ENCODE measurements at regions not wholly inside any gene's neighbourhood (a gene's known extent, or its start where the extent isn't known, plus 50 kb on each side); places are given as distances from the start of the nearest gene placed in this dataset.

- no peak overlapping the region for H3K4me3 ChIP-seq (ENCODE audit: low read length)
- no peak overlapping the region for H3K27ac ChIP-seq (ENCODE audit: low read depth, low read length)
- ChIA-PET CTCF (no interaction called here), POLR2A (no interaction called here)
- no peak overlapping the region for H3K4me3 Mint-ChIP-seq
- no peaks in the 10 kb centered on the region for H3K9me3 Mint-ChIP-seq
- no peaks in the 10 kb centered on the region for H3K27me3 ChIP-seq (ENCODE audit: insufficient read depth, low read length, poor library complexity, severe bottlenecking)
- H3K36me3 Mint-ChIP-seq = no peaks in the 10 kb centered on the region
- peaks cover 5 to 23% of the 10 kb centered on the region in 2 donors for H3K27me3 Mint-ChIP-seq
- no peaks in the 10 kb centered on the region for H3K9me3 ChIP-seq (ENCODE audit: low read length)
- H3K36me3 ChIP-seq (ENCODE audit: insufficient read depth, low read length) = no peaks in the 10 kb centered on the region
- H3K27ac Mint-ChIP-seq = no peak overlapping the region
- no peaks in the 10 kb centered on the region for H3K4me1 ChIP-seq (ENCODE audit: insufficient read depth, low read length)
- peaks cover 1 to 5% (median 5%) of the 10 kb centered on the region in 3 donors for H3K4me1 Mint-ChIP-seq
- DNase-seq = no peak
Observed at GRCh38 chr2:151197184-151198108, 64.2 kb downstream of the RBM43 start.

GRCh38 chr2:151193576-151193975 lies 68.1 kb downstream of the RBM43 start:
- Histone ChIP-seq H3K27ac (ENCODE audit: low read depth, low read length) (no peak overlapping the region), H3K27me3 (ENCODE audit: insufficient read depth, low read length, poor library complexity, severe bottlenecking) (no peaks in the 10 kb centered on the region), H3K4me1 (ENCODE audit: insufficient read depth, low read length) (no peaks in the 10 kb centered on the region), H3K4me3 (ENCODE audit: low read length) (no peak overlapping the region), H3K36me3 (ENCODE audit: insufficient read depth, low read length) (no peaks in the 10 kb centered on the region), H3K9me3 (ENCODE audit: low read length) (no peaks in the 10 kb centered on the region)
- DNase-seq = no peak
- Mint-ChIP-seq H3K9me3 (no peaks in the 10 kb centered on the region), H3K27me3 (peaks cover 4 to 23% of the 10 kb centered on the region in 2 donors), H3K27ac (peak overlapping the region in 1 of 8 donors; percentile 88), H3K4me1 (peaks cover 2 to 10% (median 8%) of the 10 kb centered on the region in 3 donors), H3K36me3 (no peaks in the 10 kb centered on the region), H3K4me3 (no peak overlapping the region)
- ChIA-PET POLR2A (no interaction called here), CTCF (no interaction called here)

GRCh38 chr2:151192681-151193080 lies 69.0 kb downstream of the RBM43 start:
- H3K4me3 ChIP-seq (ENCODE audit: low read length) = no peak overlapping the region
- Mint-ChIP-seq H3K36me3 (no peaks in the 10 kb centered on the region), H3K9me3 (no peaks in the 10 kb centered on the region), H3K27ac (no peak overlapping the region), H3K27me3 (peaks cover 4 to 20% of the 10 kb centered on the region in 2 donors), H3K4me3 (no peak overlapping the region), H3K4me1 (peaks cover 2 to 10% (median 8%) of the 10 kb centered on the region in 3 donors)
- no peaks in the 10 kb centered on the region for H3K36me3 ChIP-seq (ENCODE audit: insufficient read depth, low read length)
- ChIA-PET POLR2A (no interaction called here), CTCF (interaction anchor here (0.5 kb wide), 1 partner anchor 265 kb away, joined by 3 read pairs; no protein-coding TSS in a partner anchor)
- DNase-seq = no peak
- H3K9me3 ChIP-seq (ENCODE audit: low read length) = no peaks in the 10 kb centered on the region
- H3K27me3 ChIP-seq (ENCODE audit: insufficient read depth, low read length, poor library complexity, severe bottlenecking) = no peaks in the 10 kb centered on the region
- no peak overlapping the region for H3K27ac ChIP-seq (ENCODE audit: low read depth, low read length)
- H3K4me1 ChIP-seq (ENCODE audit: insufficient read depth, low read length) = no peaks in the 10 kb centered on the region

- CTCF ChIA-PET = no interaction called here
- H3K9me3 Mint-ChIP-seq = no peaks in the 10 kb centered on the region
- no peak for DNase-seq
- peaks cover 2 to 10% (median 8%) of the 10 kb centered on the region in 3 donors for H3K4me1 Mint-ChIP-seq
- peaks cover 1 to 9% of the 10 kb centered on the region in 2 donors for H3K27me3 Mint-ChIP-seq
- no peak overlapping the region for H3K4me3 Mint-ChIP-seq
- POLR2A ChIA-PET = interaction anchor here (0.6 kb wide), 1 partner anchor 78 kb away, joined by 7 read pairs; no protein-coding TSS in a partner anchor
- no peaks in the 10 kb centered on the region for H3K27me3 ChIP-seq (ENCODE audit: insufficient read depth, low read length, poor library complexity, severe bottlenecking)
- H3K27ac ChIP-seq (ENCODE audit: low read depth, low read length) = no peak overlapping the region
- H3K4me1 ChIP-seq (ENCODE audit: insufficient read depth, low read length) = no peaks in the 10 kb centered on the region
- H3K36me3 ChIP-seq (ENCODE audit: insufficient read depth, low read length) = no peaks in the 10 kb centered on the region
- no peaks in the 10 kb centered on the region for H3K36me3 Mint-ChIP-seq
- no peak overlapping the region for H3K27ac Mint-ChIP-seq
- no peak overlapping the region for H3K4me3 ChIP-seq (ENCODE audit: low read length)
- H3K9me3 ChIP-seq (ENCODE audit: low read length) = no peaks in the 10 kb centered on the region
Observed at GRCh38 chr2:151191001-151191400, 70.7 kb downstream of the RBM43 start.

- H3K9me3 ChIP-seq (ENCODE audit: low read length) = no peaks in the 10 kb centered on the region
- no peaks in the 10 kb centered on the region for H3K27me3 ChIP-seq (ENCODE audit: insufficient read depth, low read length, poor library complexity, severe bottlenecking)
- peak overlapping the region in 1 of 8 donors; percentile 41 for H3K27ac Mint-ChIP-seq
- POLR2A ChIA-PET = no interaction called here
- DNase-seq = peak in 3 of 5 donors; percentile 17 to 51 (median 21)
- CTCF ChIA-PET = no interaction called here
- H3K4me1 ChIP-seq (ENCODE audit: insufficient read depth, low read length) = no peaks in the 10 kb centered on the region
- no peak overlapping the region for H3K4me3 Mint-ChIP-seq
- no peaks in the 10 kb centered on the region for H3K36me3 ChIP-seq (ENCODE audit: insufficient read depth, low read length)
- no peaks in the 10 kb centered on the region for H3K36me3 Mint-ChIP-seq
- H3K9me3 Mint-ChIP-seq = no peaks in the 10 kb centered on the region
- no peaks in the 10 kb centered on the region for H3K27me3 Mint-ChIP-seq
- no peak overlapping the region for H3K27ac ChIP-seq (ENCODE audit: low read depth, low read length)
- H3K4me1 Mint-ChIP-seq = peaks cover 2 to 10% (median 8%) of the 10 kb centered on the region in 3 donors
- no peak overlapping the region for H3K4me3 ChIP-seq (ENCODE audit: low read length)
Observed at GRCh38 chr2:151189125-151189524, 72.5 kb downstream of the RBM43 start.

GRCh38 chr2:151186011-151186410 lies 75.7 kb downstream of the RBM43 start:
- H3K27me3 Mint-ChIP-seq = peaks cover 0 to 11% of the 10 kb centered on the region in 2 donors

GRCh38 chr2:151182899-151183809 lies 78.5 kb downstream of the RBM43 start:
- Mint-ChIP-seq H3K27ac (no peak overlapping the region), H3K27me3 (peaks cover 3 to 24% of the 10 kb centered on the region in 2 donors), H3K4me1 (no peaks in the 10 kb centered on the region), H3K4me3 (no peak overlapping the region), H3K36me3 (no peaks in the 10 kb centered on the region), H3K9me3 (peaks cover 0 to 2% (median 0%) of the 10 kb centered on the region in 5 donors)
- H3K36me3 ChIP-seq (ENCODE audit: insufficient read depth, low read length) = no peaks in the 10 kb centered on the region
- H3K27me3 ChIP-seq (ENCODE audit: insufficient read depth, low read length, poor library complexity, severe bottlenecking) = no peaks in the 10 kb centered on the region
- no peak overlapping the region for H3K4me3 ChIP-seq (ENCODE audit: low read length)
- CTCF ChIA-PET = interaction anchor here (0.7 kb wide), 1 partner anchor 698 kb away, joined by 3 read pairs; no protein-coding TSS in a partner anchor
- no peak for DNase-seq
- POLR2A ChIA-PET = no interaction called here
- H3K4me1 ChIP-seq (ENCODE audit: insufficient read depth, low read length) = no peaks in the 10 kb centered on the region
- H3K27ac ChIP-seq (ENCODE audit: low read depth, low read length) = no peak overlapping the region
- no peaks in the 10 kb centered on the region for H3K9me3 ChIP-seq (ENCODE audit: low read length)

More at GRCh38 chr2:151186011-151186410, 75.7 kb downstream of the RBM43 start:
- Histone ChIP-seq H3K9me3 (ENCODE audit: low read length) (no peaks in the 10 kb centered on the region), H3K4me1 (ENCODE audit: insufficient read depth, low read length) (no peaks in the 10 kb centered on the region), H3K27ac (ENCODE audit: low read depth, low read length) (no peak overlapping the region), H3K36me3 (ENCODE audit: insufficient read depth, low read length) (no peaks in the 10 kb centered on the region), H3K27me3 (ENCODE audit: insufficient read depth, low read length, poor library complexity, severe bottlenecking) (no peaks in the 10 kb centered on the region), H3K4me3 (ENCODE audit: low read length) (no peak overlapping the region)
- peaks cover 0 to 2% (median 0%) of the 10 kb centered on the region in 5 donors for H3K9me3 Mint-ChIP-seq
- ChIA-PET CTCF (no interaction called here), POLR2A (no interaction called here)
- DNase-seq = no peak
- H3K4me1 Mint-ChIP-seq = peaks cover 2 to 10% (median 8%) of the 10 kb centered on the region in 3 donors
- H3K36me3 Mint-ChIP-seq = no peaks in the 10 kb centered on the region
- H3K4me3 Mint-ChIP-seq = no peak overlapping the region
- H3K27ac Mint-ChIP-seq = no peak overlapping the region

- ChIA-PET POLR2A (no interaction called here), CTCF (no interaction called here)
- peaks cover 0 to 2% (median 0%) of the 10 kb centered on the region in 5 donors for H3K9me3 Mint-ChIP-seq
- H3K4me1 Mint-ChIP-seq = no peaks in the 10 kb centered on the region
- H3K4me3 Mint-ChIP-seq = no peak overlapping the region
- H3K27me3 Mint-ChIP-seq = peaks cover 3 to 27% of the 10 kb centered on the region in 2 donors
- Histone ChIP-seq H3K36me3 (ENCODE audit: insufficient read depth, low read length) (no peaks in the 10 kb centered on the region), H3K4me3 (ENCODE audit: low read length) (no peak overlapping the region), H3K9me3 (ENCODE audit: low read length) (no peaks in the 10 kb centered on the region), H3K4me1 (ENCODE audit: insufficient read depth, low read length) (no peaks in the 10 kb centered on the region), H3K27ac (ENCODE audit: low read depth, low read length) (no peak overlapping the region), H3K27me3 (ENCODE audit: insufficient read depth, low read length, poor library complexity, severe bottlenecking) (no peaks in the 10 kb centered on the region)
- H3K27ac Mint-ChIP-seq = no peak overlapping the region
- H3K36me3 Mint-ChIP-seq = no peaks in the 10 kb centered on the region
- no peak for DNase-seq
Observed at GRCh38 chr2:151182396-151182795, 79.3 kb downstream of the RBM43 start.
